ENCODE measurements at regions not wholly inside any gene's neighbourhood (a gene's known extent, or its start where the extent isn't known, plus 50 kb on each side); places are given as distances from the start of the nearest gene placed in this dataset.

DNA sequence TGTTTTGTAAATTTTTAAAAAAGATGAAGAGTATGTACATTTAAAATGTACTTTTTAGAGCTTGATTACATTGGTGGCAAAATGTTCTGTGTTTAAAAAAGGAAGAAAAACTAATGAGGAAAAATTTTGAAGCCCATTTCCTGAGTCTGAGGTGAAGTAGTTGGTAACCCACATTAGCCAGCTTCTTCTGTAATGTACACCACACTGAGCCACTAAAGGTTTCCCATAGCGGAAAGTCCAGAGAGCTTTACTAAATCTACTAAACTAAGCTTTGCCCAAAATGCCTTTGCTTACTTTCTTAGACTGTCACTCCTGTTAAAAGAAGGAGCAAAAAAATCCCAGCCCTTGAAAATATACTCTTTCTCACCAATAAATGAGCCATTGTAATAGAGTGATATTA is 804.8 kb upstream of the ZEB2 start:
- no peak for ATAC-seq

DNA sequence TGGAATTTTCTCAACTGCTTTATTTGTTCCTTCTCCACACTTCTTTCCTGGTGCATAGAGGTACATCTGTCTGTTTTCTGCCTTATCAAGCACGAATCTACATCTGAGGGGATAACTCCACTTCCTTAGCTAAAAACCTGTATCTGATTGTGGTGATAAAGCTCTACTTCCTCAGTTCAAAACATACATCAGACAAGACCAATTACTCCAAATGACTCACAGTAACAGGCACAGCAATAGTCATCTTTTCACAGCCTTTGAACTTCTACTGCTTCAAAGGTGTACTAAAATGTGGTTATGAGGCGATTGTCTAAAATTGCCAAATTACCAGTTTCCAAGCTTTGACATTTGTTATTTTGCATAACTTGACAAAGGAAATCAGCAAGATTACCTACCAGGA is 803.6 kb upstream of the ZEB2 start:
- peak; percentile 28 to 43 for ATAC-seq

DNA sequence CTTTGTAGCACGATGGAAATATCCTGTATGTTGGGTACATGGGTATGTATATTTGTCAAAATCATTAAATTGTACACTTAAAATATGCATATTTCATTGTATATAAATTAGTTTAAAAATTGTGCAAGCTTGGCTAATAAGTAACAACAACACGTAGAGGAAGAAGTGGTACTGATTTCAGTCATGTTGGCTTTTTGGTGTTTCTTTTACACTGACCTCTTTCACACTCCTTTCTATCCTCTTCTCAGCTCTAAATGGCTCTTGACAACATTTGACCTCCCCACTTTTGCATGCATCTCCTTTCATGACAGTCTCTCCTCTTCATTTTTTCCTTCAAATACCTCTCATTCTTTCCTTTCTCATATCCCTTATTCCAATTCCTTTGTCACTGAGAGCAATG is 801.4 kb upstream of the ZEB2 start:
- ATAC-seq, result no peak

DNA sequence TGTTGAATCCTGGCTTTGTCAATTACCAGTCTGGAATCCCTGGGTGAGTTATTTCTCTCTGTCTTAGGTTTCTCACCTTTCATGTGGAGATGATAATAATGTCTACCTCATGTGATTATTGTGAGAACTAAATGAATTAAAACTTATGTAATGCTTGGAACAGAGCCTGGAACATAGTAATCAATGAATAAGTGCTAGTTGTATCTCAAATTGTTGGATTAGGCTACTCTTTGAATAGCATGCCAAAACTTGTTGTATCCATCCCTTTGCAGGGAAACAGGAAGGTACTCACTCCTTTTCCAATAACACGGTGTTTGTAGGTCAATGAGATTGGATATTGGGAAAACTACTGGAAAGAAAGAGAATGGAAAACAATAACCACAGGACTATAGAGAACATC is 796.6 kb upstream of the ZEB2 start:
- no peak for ATAC-seq

DNA sequence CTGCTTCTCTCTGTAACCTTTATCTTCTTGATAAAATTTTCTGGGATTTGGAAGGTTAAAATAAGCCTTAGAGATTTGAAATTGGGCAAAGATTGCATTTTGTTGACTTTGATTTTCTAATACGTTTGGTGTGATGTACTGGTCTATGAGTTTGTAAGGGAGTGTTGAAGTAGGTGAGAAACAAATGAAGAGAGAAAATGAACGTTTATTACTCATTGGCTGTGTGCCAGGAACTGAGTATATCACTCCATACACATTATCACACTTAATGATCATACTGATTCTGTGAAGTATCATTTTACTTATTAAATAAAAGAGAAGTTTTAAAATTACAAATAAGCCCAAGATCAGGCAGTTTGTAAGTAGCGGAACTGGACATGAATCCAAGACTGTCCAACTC is 795.1 kb upstream of the ZEB2 start:
- no peak for ATAC-seq

DNA sequence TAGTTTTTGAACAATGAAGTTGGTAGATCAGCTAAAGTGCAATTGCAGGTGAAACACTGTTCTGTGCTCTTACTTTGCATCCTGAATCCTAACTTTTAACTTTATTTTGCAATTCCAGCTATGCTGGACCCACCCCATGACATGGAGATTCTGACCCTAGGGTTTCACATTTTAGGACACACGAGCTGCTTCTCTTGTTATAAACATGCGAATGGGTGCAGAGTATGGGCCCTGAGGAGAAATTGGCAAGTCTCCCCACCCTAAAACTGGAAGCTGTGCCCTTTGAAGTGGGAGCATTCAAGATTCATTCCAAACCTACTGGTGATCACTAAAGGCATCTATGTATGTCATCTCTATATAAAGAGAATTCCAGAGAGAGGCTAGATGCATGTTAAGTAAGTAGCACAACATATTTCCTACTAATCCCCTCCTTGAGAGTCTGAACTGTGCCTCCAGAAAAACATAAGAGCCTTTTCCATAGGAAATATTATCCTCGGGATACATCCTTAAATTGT is 794.3 kb upstream of the ZEB2 start:
- no peak for ATAC-seq

DNA sequence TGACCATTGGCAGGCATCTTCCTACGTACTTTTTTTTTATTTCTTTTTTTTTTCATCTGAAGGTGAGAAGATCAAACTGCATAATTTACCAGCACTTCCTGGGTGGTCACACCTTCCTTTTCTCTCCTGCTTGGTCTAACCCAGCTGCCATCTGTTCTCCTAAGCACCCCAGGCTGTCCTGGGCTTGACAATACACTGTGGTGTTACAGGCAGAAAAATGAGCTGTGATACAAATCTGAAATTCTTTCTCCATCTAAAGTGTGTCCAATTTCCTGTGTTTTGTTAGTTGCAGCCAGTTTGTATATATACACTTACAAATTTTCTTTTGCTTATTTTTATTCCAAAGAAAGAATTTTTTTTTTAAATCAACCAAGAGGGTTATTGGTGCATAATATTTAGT is 786.0 kb upstream of the ZEB2 start:
- ATAC-seq, result no peak

DNA sequence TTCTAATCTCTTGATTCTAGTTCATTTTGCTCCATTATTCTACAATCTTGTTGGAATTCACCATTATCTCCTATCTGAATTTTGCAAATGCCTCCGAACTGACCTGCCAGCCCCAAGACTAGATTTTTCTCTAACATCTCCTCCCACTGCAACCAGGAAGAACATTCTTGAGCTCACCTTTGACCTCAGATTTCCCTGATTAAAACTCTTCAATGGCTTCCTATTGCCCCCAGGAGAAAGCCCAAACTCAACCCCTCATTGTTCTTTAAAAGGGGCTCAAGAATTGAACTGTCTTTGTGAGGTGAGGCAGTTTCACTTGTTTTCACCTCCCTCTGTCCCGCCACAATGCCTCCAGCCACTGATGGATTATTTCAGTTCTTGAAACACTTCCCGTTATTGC is 784.6 kb upstream of the ZEB2 start:
- ATAC-seq, result no peak

DNA sequence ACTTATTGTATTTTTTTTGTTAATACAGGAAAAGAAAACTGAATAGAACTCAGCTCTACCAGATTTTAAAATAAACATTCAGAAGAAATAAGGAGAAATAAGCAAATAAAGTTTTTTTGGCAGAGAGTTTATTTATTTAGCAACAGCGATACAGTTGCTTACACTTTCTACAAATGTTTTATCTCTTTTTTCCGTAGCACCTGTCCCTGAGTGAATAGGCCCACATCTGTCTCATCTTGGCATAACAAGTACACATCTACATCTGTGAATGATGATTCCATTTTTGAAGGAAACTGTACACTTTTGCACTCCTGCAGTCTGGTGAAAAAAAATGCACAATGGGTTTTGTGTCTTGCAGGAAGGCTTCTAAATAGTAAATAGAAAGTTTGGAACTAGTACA is 783.6 kb upstream of the ZEB2 start:
- ATAC-seq, result no peak

DNA sequence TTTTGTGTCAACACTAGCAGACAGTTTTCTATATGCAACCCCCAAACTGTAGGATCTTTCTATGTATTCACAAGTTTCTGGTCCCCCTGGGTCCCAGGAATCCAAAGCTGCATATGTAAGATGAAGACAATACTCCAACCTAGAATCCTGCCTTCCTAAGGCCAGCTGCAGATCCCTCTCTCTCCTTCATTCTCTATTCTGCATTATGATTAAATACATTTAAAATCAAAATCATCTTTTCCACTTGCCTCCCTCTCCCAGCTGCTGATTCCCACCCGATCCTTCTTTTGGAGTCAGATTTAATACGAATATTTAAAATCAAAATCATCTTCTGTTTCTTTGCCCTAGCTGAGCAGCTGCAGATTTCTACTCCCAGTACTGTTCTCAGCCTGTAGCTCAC is 783.0 kb upstream of the ZEB2 start:
- ATAC-seq, result no peak

DNA sequence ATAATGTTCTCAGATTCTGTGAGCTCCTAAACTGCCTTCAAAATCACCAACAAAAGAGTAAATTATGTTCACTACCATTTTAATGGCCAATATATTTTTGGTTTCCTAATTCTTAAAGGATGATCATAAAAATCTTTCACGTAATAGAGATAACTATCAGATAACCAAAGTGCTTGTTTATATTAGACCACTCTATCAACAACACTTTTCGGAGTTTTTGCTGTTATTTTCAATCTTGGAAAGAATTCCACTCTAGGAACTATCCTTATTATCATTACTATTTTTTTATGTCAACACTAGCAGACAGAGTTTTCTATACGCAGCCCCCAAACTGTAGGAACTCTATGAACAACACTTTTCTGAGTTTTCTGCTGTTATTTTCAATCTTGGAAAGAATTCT is 782.5 kb upstream of the ZEB2 start:
- no peak for ATAC-seq

DNA sequence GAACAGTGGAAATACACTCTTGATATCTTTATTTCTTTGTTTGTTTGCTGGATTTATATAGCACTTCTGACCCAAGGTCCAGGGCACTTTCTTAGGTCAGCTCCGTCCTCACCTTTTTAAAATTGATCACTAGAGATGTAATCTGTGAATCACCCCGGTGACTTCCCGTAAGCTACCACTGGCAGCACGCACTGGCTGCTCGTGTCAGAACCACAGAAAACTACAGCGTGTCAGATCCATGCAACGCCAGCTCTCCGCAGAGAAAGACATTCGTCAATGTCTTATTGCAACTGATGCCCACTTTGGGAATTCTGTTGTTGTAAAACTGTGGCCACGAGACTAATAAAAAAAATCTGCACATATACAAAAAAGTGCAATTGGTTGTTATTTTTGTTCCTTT is 779.4 kb upstream of the ZEB2 start:
- ATAC-seq, result no peak

DNA sequence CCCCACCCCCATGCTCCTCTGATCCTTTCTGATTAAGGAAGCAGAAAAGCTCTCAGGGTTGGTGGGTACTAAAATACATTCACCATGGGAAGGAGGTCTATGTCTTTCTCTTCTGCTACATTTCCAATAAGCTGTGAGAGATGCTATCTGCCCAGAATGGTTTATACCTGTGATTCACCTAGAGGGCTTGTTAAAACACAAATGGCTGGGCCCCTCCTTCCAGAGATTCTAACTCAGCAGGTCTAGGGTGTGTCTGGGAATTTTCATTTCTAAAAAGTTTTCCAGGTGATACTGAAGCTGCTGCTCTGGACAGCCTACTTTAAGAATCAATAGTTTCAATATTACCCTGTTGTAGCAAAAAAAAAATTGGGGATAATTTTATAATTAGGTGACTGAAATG is 772.2 kb upstream of the ZEB2 start:
- ATAC-seq, result no peak

DNA sequence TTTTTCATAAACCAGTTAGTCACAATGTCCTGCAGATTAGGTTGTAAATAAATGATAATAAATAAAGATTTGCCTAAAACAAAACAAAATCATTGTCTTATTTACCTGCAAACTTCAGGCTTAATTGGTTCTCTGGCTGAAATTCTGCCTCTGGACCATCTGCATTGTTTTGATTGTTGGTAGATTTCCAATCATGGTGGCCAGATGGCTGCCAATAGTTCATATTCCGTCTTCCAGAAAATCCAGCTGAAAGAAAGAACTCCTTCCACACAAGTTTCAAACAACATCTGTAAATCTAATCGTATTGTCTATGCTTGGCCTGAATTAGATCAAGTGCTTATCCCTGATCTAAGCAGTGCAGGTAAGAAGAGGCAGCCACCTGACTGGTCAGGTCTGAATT is 771.1 kb upstream of the ZEB2 start:
- no peak for ATAC-seq

DNA sequence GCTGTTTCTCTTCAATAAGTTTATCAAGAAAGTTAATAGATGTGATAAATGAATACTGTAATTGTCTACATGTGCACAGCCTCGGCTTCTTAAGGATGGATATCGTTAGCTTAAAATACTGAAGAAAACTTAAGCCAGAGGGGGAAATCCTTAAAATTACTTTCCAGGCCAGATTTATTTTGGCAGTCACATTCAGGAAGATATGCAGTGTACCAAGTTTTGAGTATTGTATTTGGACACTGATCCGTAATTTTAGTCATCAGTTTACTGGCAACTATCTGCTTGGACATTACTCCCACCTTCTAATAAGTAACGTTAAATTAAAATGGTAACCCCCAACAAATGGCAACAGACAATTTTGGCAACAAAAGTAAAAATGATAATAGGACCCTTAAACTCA is 770.0 kb upstream of the ZEB2 start:
- no peak for ATAC-seq

DNA sequence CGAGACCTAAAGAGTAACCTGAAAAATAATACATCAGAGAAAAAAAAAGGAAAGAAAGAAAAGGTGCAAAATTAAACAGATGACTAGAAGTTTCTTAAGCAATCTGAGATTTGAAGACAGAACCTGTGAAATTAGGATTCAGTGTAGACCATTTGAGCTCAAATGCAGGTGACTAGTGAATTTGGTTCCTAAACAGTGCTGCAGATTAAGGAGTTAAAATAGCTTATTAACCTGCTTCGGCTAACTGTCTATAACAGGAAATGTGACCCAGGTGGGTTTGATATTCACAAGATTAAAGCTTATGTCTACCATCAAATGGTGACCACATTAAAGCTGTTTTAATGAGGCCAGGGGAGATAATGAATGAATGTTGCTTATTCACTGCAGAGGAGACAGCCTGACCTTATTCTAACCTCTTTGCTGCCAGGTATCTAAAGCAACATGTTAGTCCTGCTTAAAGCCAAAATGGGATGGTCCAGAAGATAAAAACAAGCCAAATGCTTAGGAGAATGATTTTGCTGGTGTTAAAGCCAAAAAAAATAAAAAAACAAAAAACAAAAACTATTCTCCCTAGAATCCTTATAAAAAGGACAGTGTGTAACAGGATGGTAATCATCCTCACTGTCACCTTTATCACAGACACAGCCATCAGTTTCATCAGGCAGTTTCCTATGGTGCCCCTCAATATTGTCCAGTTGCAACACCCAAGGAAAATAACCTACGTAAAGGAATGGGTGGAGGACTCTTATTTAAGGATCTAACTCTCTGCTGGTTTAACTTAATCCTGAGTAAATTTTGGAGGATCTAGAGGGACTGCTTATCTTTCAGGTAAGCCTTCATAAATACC is 769.0 kb upstream of the ZEB2 start:
- no peak for ATAC-seq

DNA sequence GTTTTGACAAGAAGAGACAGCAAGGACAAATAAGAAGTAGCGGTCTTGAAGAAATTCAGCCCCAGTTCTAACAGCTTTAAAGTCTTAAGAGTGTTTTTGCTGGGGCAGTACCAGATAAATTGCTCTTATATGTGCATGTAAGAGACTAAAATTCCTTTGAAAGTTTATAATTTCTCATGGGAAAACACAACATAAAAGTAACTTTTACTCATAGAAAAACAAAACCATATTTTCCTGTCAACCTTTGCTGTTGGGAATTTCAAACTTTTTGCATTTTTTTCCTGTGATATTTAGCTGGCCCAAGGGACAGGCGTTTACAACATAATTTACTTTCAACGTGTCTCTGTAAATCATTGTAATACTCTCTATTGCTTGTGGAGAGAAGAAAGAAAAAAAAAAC is 767.8 kb upstream of the ZEB2 start:
- no peak for ATAC-seq

DNA sequence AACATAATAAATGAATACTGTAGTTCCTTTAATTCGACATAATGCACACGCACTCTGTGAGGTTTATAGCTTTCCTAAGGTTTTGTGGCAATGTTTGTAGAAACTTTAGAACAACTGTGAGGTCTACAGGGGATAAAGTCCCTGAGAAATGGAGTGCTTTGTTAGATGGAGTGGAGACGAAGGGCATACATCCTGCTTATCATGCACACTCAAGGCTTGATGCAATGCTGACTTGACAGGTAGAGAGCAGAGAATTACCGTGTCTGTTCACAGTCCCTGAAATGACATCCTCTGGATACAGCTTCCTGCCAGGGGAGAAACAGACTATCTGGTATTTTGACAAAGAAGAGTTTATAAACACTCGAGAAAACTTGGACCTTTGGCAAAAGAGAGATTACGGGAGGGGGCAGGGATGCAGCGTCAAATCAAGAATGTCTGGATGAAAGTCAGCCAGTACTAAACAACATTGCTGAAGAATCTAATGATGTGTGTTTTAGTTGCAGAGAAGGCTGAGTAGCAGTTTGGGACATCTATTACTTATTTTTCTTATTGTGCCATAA is 766.9 kb upstream of the ZEB2 start:
- ATAC-seq, result no peak

DNA sequence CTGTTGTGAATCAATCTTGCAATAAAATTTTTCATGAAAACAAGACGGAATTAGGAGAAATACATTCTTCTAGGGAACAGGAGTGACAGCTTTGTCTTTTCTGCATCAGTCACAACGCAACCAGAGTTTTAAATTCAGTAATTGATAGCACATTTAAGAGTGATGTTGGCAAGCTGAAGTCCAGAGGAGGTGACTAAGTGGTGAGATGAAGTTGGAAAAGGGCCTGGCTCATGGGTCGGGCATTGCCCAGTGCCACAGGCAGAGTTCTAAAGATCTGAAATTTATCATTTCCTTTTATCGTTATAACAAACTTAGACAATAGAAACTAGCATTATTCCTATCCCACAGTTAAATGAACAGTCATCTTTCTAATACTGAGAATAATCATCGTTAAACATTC is 764.6 kb upstream of the ZEB2 start:
- ATAC-seq, result no peak

DNA sequence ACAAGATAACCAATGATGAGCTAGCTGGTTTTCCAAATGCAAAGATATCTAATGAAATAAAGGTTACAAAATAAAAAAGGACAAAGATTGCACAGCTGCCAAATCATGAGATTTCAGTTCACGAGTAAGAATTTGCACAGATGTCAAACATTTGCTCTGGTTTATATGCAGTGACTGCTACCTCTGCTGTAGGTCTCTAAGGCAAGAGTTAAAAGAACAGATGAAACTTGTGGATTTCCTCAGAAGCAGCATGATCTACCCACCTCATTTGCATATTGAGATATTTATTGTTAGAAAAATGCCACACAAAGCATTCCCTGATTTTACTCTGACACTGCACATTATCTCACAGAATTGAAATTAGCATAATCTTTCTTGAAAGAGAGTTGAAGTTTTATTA is 763.2 kb upstream of the ZEB2 start:
- no peak for ATAC-seq

DNA sequence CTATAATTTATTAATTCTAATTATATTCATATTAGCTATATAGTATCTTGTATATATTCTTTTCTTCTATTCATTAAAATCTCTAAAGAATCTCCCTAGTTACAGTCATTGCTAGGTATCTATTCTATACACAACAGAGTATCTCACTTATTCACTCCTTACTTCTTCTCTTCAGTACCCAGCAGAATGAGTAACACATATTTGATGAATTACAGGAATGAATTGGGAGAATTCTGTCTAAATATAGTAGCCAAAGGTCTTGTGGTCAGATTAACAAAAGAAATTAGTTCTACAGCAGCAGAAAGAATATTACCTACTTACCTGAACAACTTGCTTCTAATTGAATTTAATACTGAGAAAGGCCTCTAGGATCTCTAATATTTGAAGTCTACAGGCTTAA is 758.0 kb upstream of the ZEB2 start:
- ATAC-seq, result no peak

DNA sequence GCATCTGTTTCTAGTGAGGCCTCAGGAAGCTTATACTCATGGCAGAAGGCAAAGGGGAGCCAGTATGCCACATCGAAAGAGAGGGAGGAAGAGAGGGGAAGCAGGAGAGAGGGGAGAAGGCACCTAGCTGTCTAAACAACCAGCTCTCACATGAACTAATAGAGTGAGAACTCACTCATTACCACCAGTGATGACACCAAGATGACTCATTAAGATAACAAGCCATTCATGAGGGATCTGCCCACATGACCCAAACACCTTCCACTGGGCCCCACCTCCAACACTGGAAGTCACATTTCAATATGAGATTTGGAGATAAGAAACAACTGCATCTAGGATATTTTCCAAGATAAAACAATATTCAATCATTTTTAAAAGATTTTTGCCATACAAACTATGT is 753.9 kb upstream of the ZEB2 start:
- no peak for ATAC-seq

DNA sequence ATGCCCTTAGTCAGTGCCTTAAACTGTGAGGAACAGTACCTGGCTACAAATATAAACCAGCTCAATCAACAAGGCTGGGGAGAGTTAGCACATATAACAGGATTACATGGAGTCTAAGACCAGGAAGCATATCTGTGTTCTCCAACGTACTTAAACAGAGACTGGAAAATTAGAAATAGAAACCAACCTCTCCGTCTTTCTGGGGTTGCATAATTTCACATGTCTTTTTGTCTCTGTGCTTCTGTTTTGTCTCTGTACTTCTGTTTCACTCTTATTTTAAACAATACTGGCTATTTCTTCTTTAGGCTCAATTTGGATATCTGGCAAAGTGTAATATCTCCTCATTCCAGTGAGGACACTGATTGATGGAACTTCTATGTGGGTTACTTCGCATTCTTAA is 749.0 kb upstream of the ZEB2 start:
- no peak for ATAC-seq

DNA sequence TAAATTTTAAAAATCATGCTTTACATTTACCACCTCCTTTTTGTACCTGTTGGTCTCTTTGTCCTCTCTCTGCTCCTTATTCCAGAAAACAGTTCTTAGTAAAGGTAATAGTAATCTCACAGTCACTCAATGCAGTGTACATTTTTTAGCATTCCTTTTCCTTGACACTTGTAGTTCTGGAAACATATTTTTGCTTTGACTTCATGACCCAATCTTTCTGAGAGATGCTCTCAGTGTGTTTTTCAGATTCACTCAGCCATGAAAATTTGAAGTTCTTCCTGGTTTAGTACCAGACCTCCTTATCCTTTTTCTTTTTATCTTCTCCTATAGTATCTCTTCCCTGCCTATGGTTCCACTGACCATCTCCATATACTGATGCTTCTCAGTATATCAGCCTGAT is 747.5 kb upstream of the ZEB2 start:
- ATAC-seq, result no peak

DNA sequence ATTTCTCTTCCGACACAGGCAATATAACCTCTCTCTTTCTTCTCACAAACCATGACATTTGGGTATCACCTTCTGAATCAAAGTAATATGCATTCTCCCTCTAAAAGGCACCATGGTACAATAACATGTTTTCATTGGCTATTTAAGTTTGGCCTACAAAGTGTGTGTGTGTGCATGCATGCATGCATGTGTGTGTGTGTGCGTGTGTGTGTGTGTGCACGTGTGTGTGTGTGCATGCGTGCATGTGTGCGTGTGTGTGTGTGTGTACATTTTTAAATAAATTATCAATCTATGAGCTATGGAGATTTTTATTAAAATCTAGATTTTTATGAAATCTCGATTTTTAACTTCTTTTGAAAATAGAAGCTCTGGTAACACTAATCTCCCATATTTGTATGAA is 745.3 kb upstream of the ZEB2 start:
- ATAC-seq, result no peak
